DND-41 (cell line): ENCODE measurements at regions not wholly inside any gene's neighbourhood (a gene's known extent, or its start where the extent isn't known, plus 50 kb on each side); places are given as distances from the start of the nearest gene placed in this dataset.
"Not testable (repeated sequence)": the region's sequence is repeated elsewhere in the genome, so short reads cannot be mapped to it uniquely, and the experiment has no call there.

ENCODE experiments used
- ATAC-seq: fragments of 200-7000 bp; cut with Tn5 transposase; 3 replicates; pipeline ENCODE4 v1.9.1; 2021; ENCODE audit warnings: low read depth; ENCODE audit not compliant: insufficient read depth
- DNase-seq: peaks from one replicate; pipeline ENCODE4 v3.0.0-alpha.2; 2020
- H2AFZ ChIP-seq: 2 replicates; pipeline ENCODE4 v1.6.0; 2012; ENCODE audit warnings: low read depth, low read length
- H3K27ac ChIP-seq: 2 replicates; pipeline ENCODE4 v1.5.1; 2012; ENCODE audit warnings: low read length, inconsistent platforms
- H3K27me3 ChIP-seq: fragments of 200-600 bp; sonication (generic); 2 replicates; pipeline ENCODE4 v1.6.0; 2012; ENCODE audit warnings: low read length, mild to moderate bottlenecking, inconsistent platforms; ENCODE audit not compliant: insufficient read depth, poor library complexity
- H3K36me3 ChIP-seq: 2 replicates; pipeline ENCODE4 v1.5.1; 2012; ENCODE audit warnings: low read length, inconsistent platforms; ENCODE audit not compliant: insufficient read depth
- H3K4me1 ChIP-seq: 2 replicates; pipeline ENCODE4 v1.5.1; 2012; ENCODE audit warnings: mild to moderate bottlenecking, low read length; ENCODE audit not compliant: insufficient read depth
- H3K4me2 ChIP-seq: 2 replicates; pipeline ENCODE4 v1.6.0; 2012; ENCODE audit warnings: mild to moderate bottlenecking, moderate library complexity, low read length, inconsistent platforms; ENCODE audit not compliant: insufficient read depth
- H3K4me3 ChIP-seq, 2 experiments: fragments of 200-600 bp in 1 of 2; shearing (Covaris generic) in 1 of 2; 2 replicates each; pipeline ENCODE4 v1.5.1; 2012 to 2016; ENCODE audit warnings: inconsistent platforms in 2 of 2, low read length in 2 of 2, mild to moderate bottlenecking in 2 of 2, low read depth in 1 of 2, moderate library complexity in 1 of 2
- H3K79me2 ChIP-seq: 2 replicates; pipeline ENCODE4 v1.6.0; 2012; ENCODE audit warnings: low read length, inconsistent platforms; ENCODE audit not compliant: insufficient read depth
- H3K9ac ChIP-seq: 2 replicates; pipeline ENCODE4 v1.6.0; 2012; ENCODE audit warnings: low read depth, mild to moderate bottlenecking, inconsistent platforms, low read length, moderate library complexity
- H3K9me3 ChIP-seq: 2 replicates; pipeline ENCODE4 v1.5.1; 2012; ENCODE audit warnings: low read length, moderate library complexity, mild to moderate bottlenecking, inconsistent platforms; ENCODE audit not compliant: insufficient read depth, severe bottlenecking
- H4K20me1 ChIP-seq: 2 replicates; pipeline ENCODE4 v1.6.0; 2012; ENCODE audit warnings: low read length; ENCODE audit not compliant: insufficient read depth
- TF ChIP-seq, protein P1 (sequence below): IDR thresholded peaks from 2 replicates; pipeline ENCODE4 v1.5.1; 2012; ENCODE audit warnings: borderline replicate concordance, low read length, moderate library complexity, mild to moderate bottlenecking; ENCODE audit not compliant: poor library complexity, severe bottlenecking; ENCODE audit errors: extremely low read depth

DNA sequence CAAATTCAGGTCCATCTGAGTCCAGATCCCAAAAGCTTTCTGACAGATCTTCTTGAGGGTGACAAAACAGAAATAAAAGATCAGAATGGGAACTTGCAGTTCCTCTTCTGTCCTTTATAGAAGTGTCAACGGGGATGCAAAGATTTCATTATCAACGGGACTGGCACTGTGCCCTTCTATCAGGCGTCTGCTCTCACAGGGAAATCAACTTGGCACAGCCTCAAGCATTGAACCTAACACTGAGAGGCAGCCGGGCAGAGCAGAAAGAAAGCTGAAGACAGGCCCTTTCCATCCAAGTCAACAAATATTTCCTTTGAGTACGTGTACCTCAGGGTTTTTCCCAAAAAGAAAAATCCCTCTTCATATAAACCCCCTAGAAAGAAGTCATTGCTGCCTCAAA is 194.5 kb downstream of the NPIPA8 start:
- not testable (repeated sequence) for H3K36me3 ChIP-seq, H3K27me3 ChIP-seq, H3K79me2 ChIP-seq, H3K4me2 ChIP-seq, H3K4me3 ChIP-seq, H3K27ac ChIP-seq, H2AFZ ChIP-seq, H4K20me1 ChIP-seq, H3K9ac ChIP-seq, ATAC-seq, H3K9me3 ChIP-seq, H3K4me1 ChIP-seq, DNase-seq

DNA sequence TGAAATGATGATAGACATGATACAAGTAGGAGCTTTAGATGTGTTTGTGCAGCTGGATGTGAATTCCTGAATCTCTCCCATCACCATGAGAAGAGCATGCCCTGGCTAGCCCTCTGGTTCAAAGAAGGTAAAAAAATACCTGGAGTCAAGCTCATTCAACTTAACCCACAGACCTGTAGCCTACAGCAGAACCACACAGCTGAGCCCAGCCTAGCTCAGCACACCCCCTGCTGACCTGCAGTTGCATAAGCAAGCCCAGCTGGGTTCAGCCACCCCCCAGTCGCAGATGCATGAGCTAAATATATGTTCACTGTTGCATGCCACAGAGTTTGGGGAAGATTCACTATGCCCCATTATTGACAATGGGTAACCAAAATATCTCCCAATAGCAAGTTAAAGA is 200.2 kb downstream of the NPIPA8 start:
- ATAC-seq, H3K27me3 ChIP-seq, H3K79me2 ChIP-seq, H3K36me3 ChIP-seq, H3K27ac ChIP-seq, H2AFZ ChIP-seq, DNase-seq, H3K9ac ChIP-seq, H3K4me3 ChIP-seq, H3K4me1 ChIP-seq, H3K9me3 ChIP-seq, H4K20me1 ChIP-seq, H3K4me2 ChIP-seq: not testable (repeated sequence)

DNA sequence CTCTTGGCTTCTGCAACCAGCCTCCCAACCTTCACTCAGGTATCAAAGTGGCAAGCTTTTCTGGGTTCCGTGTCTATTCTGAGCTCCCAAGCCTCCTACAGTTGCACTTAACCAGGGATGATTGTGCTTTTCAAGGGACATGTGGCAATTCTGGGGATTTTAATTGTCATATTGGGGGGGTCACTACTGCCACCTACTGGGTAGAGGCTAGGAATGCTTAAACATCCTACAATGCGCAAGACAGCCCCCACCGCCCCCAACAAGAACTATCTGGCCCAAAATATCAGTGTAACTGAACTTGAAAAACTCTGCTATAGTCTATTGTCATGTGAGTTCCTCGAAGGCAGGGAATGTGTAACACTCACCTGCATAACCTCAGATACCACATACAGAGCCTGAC is 201.5 kb downstream of the NPIPA8 start:
- not testable (repeated sequence) for H3K4me3 ChIP-seq, H3K27ac ChIP-seq, DNase-seq, H3K79me2 ChIP-seq, H4K20me1 ChIP-seq, H2AFZ ChIP-seq, H3K27me3 ChIP-seq, H3K9ac ChIP-seq, H3K4me1 ChIP-seq, H3K36me3 ChIP-seq, H3K9me3 ChIP-seq, H3K4me2 ChIP-seq
- peak; percentile 44; the same call in 1 of the 3 replicates for ATAC-seq

DNA sequence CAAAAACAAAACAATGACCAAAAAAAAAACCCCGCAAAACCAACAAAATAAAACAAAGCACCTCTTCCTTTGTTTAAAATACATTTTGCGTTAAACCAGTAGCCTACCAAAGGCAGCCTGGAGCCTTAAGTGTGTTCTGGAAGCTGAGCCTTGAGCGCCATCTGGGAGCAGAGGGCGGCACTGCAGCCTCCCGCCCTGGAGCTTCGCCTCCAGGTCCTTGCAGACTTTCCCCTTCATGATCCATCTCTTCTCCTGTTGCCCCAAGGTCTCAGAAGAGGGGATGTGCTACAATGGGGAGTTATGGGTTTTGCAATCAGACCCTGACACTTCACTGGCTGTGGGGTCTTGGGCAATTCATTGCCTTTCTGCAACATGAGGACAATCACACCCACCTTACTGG is 204.9 kb downstream of the NPIPA8 start:
- H2AFZ ChIP-seq, H3K9me3 ChIP-seq, H3K27me3 ChIP-seq, H4K20me1 ChIP-seq, H3K4me2 ChIP-seq, DNase-seq, H3K4me1 ChIP-seq, H3K36me3 ChIP-seq, H3K4me3 ChIP-seq, H3K9ac ChIP-seq, H3K27ac ChIP-seq, H3K79me2 ChIP-seq: not testable (repeated sequence)
- TF ChIP-seq, protein P1, sequence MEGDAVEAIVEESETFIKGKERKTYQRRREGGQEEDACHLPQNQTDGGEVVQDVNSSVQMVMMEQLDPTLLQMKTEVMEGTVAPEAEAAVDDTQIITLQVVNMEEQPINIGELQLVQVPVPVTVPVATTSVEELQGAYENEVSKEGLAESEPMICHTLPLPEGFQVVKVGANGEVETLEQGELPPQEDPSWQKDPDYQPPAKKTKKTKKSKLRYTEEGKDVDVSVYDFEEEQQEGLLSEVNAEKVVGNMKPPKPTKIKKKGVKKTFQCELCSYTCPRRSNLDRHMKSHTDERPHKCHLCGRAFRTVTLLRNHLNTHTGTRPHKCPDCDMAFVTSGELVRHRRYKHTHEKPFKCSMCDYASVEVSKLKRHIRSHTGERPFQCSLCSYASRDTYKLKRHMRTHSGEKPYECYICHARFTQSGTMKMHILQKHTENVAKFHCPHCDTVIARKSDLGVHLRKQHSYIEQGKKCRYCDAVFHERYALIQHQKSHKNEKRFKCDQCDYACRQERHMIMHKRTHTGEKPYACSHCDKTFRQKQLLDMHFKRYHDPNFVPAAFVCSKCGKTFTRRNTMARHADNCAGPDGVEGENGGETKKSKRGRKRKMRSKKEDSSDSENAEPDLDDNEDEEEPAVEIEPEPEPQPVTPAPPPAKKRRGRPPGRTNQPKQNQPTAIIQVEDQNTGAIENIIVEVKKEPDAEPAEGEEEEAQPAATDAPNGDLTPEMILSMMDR: peak; percentile 21
- peak; percentile 54; the same call in 2 of the 3 replicates for ATAC-seq

DNA sequence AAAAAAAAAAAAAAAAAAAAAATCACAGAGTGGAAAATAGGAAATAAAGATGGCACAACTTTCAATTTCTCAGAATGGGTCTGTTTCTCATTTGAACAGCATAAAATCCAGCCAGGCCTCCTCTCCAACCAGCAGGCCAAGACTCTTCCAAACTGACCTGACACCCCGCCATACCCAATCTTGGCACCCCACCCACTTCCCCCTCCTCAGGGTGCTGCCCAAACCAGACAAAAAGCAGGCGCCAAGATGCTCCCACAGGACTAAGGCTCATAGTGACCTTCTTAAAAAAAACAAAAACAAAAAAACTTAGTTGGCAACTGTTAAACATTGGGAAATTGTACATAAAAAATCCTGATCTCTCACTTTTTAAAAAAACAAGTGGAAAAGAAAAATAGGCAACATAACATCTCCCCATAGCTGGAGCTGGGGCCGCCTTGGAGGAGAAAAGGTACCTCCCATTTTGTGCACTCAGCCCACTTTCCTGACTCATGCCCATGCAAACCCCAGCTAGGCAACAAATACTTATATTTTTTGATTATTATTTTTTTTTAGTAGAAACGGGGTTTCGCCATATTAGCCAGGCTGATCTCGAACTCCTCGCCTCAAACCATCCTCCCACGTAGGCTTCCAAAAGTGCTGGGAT is 205.9 kb downstream of the NPIPA8 start:
- H3K79me2 ChIP-seq, H3K4me3 ChIP-seq, H4K20me1 ChIP-seq, H3K9ac ChIP-seq, H3K4me2 ChIP-seq, H2AFZ ChIP-seq, H3K27me3 ChIP-seq, H3K9me3 ChIP-seq, H3K27ac ChIP-seq, H3K4me1 ChIP-seq, ATAC-seq, DNase-seq, H3K36me3 ChIP-seq: not testable (repeated sequence)

DNA sequence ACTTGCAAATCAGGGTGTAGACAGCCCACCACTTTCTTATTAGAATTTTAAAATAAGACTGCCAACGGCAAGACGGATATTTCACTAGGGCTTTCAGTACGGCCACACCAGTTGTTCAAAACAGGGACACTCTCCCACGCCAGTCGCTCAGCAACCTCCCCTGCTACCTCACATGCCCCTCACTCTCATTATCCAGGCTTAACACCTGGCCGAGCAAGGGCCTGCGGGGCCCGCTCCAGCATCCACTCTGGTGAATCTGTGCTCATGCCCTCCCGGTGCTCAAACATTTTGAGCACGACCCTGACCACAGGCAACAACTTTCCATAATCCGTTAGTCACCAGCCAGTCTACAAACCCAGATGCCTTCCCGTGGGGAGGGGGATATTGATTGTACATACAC is 209.5 kb downstream of the NPIPA8 start:
- not testable (repeated sequence) for H3K4me2 ChIP-seq, ATAC-seq, H3K9ac ChIP-seq, H3K4me3 ChIP-seq, H2AFZ ChIP-seq, DNase-seq, H3K79me2 ChIP-seq, H3K36me3 ChIP-seq, H3K9me3 ChIP-seq, H3K27me3 ChIP-seq, H3K4me1 ChIP-seq, H3K27ac ChIP-seq, H4K20me1 ChIP-seq

DNA sequence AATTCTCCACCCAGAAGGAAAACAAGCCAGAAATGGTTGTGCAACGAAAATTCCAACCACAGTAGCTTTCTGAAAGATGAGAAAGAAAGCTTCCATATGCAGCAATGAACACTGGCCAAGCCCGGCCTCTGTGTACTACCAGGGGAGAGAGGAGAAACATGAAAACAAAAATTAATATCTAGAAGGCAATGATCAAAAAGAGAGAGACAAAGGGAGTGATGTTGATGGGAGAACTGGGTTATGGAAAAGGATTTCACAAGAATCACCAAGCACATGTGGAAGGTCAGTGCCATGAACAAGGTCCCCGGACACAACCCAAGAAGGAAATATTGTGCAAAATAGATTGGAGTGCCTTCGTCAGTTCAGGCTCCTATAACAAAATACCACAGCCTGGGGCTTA is 217.4 kb downstream of the NPIPA8 start:
- H3K4me1 ChIP-seq, H4K20me1 ChIP-seq, H3K27me3 ChIP-seq, H3K9ac ChIP-seq, H3K27ac ChIP-seq, H3K36me3 ChIP-seq, ATAC-seq, H3K9me3 ChIP-seq, DNase-seq, H3K4me2 ChIP-seq, H3K79me2 ChIP-seq, H2AFZ ChIP-seq, H3K4me3 ChIP-seq: not testable (repeated sequence)

DNA sequence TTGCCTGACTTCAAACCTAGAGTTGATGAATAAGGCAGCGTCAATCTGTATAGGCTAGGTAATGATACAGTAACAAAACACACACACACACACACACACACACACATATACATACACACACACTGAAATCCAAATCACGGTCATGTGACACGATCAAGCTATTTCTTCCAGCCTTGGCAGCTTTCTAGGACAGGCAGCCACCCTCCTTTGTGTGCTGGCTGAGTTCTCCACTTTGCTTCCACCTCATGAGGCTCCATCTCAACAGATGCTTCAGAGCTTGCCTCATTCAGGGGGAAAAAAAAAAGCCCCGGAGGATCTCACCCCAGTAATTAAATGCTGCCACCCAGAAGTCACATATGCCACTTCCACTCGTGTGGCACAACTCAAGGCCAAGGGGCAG is 217.9 kb downstream of the NPIPA8 start:
- not testable (repeated sequence) for DNase-seq, H3K4me3 ChIP-seq, ATAC-seq

More for the DNA sequence above, 217.9 kb downstream of the NPIPA8 start:
- not testable (repeated sequence) for H3K4me2 ChIP-seq, H3K4me1 ChIP-seq, H3K27ac ChIP-seq, H4K20me1 ChIP-seq, H3K27me3 ChIP-seq, H3K9ac ChIP-seq, H2AFZ ChIP-seq, H3K79me2 ChIP-seq, H3K36me3 ChIP-seq, H3K9me3 ChIP-seq
